H1 (cell line): ENCODE measurements at regions not wholly inside any gene's neighbourhood (a gene's known extent, or its start where the extent isn't known, plus 50 kb on each side); places are given as distances from the start of the nearest gene placed in this dataset.
"Not testable (repeated sequence)": the region's sequence is repeated elsewhere in the genome, so short reads cannot be mapped to it uniquely, and the experiment has no call there.

Experiments
- EZH2 ChIP-seq: fragments of 200-600 bp; sonication (generic); IDR thresholded peaks from 2 replicates; pipeline ENCODE4 v1.7.1; 2012; ENCODE audit warnings: low read depth, mild to moderate bottlenecking, moderate library complexity, low read length, inconsistent platforms; ENCODE audit not compliant: severe bottlenecking
- HDAC6 ChIP-seq: IDR thresholded peaks from one replicate; pipeline ENCODE4 v1.7.1; 2012; ENCODE audit warnings: low read depth, mild to moderate bottlenecking, inconsistent platforms, low read length, moderate library complexity
- KDM5A ChIP-seq: fragments of 200-600 bp; IDR thresholded peaks from 2 replicates; pipeline ENCODE4 v1.7.1; 2012; ENCODE audit warnings: mild to moderate bottlenecking, low read length, inconsistent platforms, mixed read lengths
- POLR2AphosphoS5 ChIP-seq: IDR thresholded peaks from 2 replicates; pipeline ENCODE4 v1.6.1; 2011; ENCODE audit warnings: low read depth, low read length
- SIX5 ChIP-seq: IDR thresholded peaks from 2 replicates; pipeline ENCODE4 v1.6.1; 2011; ENCODE audit warnings: mild to moderate bottlenecking, low read depth, low read length
- TF ChIP-seq, protein P1 (sequence below), 3 experiments: IDR thresholded peaks; 1 replicate in 2 of 3; 2 replicates in 1 of 3; pipeline versions ENCODE4 v1.5.1 to v1.6.1; 2011; ENCODE audit warnings: low read length in 3 of 3, mild to moderate bottlenecking in 3 of 3, inconsistent platforms in 2 of 3, low read depth in 1 of 3, moderate library complexity in 1 of 3; ENCODE audit not compliant: insufficient read depth in 1 of 3; ENCODE audit errors: control extremely low read depth in 1 of 3

DNA sequence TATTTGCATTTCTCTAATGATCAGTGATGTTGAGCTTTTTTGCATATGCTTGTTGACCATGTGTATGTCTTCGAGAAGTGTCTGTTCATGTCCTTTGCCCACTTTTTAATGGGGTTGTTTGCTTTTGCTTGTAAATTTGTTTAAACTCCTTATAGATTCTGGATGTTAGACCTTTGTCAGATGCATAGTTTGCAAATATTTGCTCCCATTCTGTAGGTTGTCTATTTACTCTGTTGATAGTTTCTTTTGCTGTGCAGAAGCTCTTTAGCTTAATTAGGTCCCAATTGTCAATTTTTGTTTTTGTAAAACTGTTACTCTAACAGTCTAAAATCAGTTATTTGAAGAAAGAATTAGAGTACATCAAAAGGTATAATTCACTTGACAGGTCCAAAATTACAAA lies 160.6 kb downstream of the LRIG3 start:
- TF ChIP-seq, protein P1, sequence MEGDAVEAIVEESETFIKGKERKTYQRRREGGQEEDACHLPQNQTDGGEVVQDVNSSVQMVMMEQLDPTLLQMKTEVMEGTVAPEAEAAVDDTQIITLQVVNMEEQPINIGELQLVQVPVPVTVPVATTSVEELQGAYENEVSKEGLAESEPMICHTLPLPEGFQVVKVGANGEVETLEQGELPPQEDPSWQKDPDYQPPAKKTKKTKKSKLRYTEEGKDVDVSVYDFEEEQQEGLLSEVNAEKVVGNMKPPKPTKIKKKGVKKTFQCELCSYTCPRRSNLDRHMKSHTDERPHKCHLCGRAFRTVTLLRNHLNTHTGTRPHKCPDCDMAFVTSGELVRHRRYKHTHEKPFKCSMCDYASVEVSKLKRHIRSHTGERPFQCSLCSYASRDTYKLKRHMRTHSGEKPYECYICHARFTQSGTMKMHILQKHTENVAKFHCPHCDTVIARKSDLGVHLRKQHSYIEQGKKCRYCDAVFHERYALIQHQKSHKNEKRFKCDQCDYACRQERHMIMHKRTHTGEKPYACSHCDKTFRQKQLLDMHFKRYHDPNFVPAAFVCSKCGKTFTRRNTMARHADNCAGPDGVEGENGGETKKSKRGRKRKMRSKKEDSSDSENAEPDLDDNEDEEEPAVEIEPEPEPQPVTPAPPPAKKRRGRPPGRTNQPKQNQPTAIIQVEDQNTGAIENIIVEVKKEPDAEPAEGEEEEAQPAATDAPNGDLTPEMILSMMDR (IDR thresholded peaks at IDR 0.05; ENCODE audit: control extremely low read depth in 1 of 3, insufficient read depth in 1 of 3, low read depth in 1 of 3, low read length in 3 of 3): not testable (repeated sequence)
- TF ChIP-seq KDM5A, SIX5, HDAC6, POLR2AphosphoS5, EZH2: not testable (repeated sequence)
